ENCODE measurements at regions not wholly inside any gene's neighbourhood (a gene's known extent, or its start where the extent isn't known, plus 50 kb on each side); places are given as distances from the start of the nearest gene placed in this dataset.

GRCh38 chr1:4600615-4601460, 53.6 kb upstream of the AJAP1 start:
- no peak for DNase-seq (ENCODE audit: low read depth in 4 of 4, low spot score in 1 of 4)

- DNase-seq (ENCODE audit: low read depth in 4 of 4, low spot score in 1 of 4): no peak
These were observed 52.5 kb upstream of the AJAP1 start for GRCh38 chr1:4601941-4602340.

- no peak for DNase-seq (ENCODE audit: low read depth in 4 of 4, low spot score in 1 of 4)
These were observed 51.7 kb upstream of the AJAP1 start for GRCh38 chr1:4602462-4603294.

GRCh38 chr1:4603295-4604110, 50.9 kb upstream of the AJAP1 start:
- DNase-seq (ENCODE audit: low read depth in 4 of 4, low spot score in 1 of 4): no peak
